SK-N-SH (cell line): ENCODE measurements at regions not wholly inside any gene's neighbourhood (a gene's known extent, or its start where the extent isn't known, plus 50 kb on each side); places are given as distances from the start of the nearest gene placed in this dataset.

Experiments
- CTCF ChIA-PET: fragments of 300-600, 350-600 bp; formaldehyde crosslinking; extraction: SDS; loops from one replicate; lab custom pipeline; 2021; lab: Yijun Ruan, JAX
- POLR2A ChIA-PET: fragments of 350-600 bp; sonication (Branson Sonifier 250); formaldehyde crosslinking; extraction: SDS; loops from one replicate; lab custom pipeline; 2020; ENCODE audit warnings: antibody characterized with exemption, inconsistent platforms; lab: Yijun Ruan, JAX
- DNase-seq: peaks from one replicate; pipeline ENCODE4 v3.0.0; 2012
- H2AFZ ChIP-seq: fragments of 200-600 bp; sonication (generic); 2 replicates; pipeline ENCODE4 v1.8.1; 2016; ENCODE audit warnings: antibody characterized with exemption, mild to moderate bottlenecking, low read depth
- H3F3A ChIP-seq: fragments of 200-600 bp; sonication (generic); replicated peaks from 2 replicates; pipeline ENCODE3; 2016; ENCODE audit warnings: antibody characterized with exemption, mild to moderate bottlenecking; ENCODE audit not compliant: insufficient read depth
- H3K27ac ChIP-seq, 2 experiments: fragments of 200-500 bp in 1 of 2; fragments of 200-600 bp in 1 of 2; sonication (Bioruptor generic) in 1 of 2; sonication (generic), shearing (Covaris generic) in 1 of 2; 2 replicates each; pipeline versions ENCODE4 v1.5.1 to v1.6.1; 2014 to 2016; ENCODE audit warnings: low read depth in 2 of 2, inconsistent platforms in 1 of 2, low read length in 1 of 2, mild to moderate bottlenecking in 1 of 2, mixed read lengths in 1 of 2
- H3K27me3 ChIP-seq: fragments of 200-600 bp; sonication (generic), shearing (Covaris generic); 2 replicates; pipeline ENCODE4 v1.6.1; 2016; ENCODE audit warnings: mixed run types; ENCODE audit not compliant: insufficient read depth
- H3K36me3 ChIP-seq, 2 experiments: fragments of 200-500 bp in 1 of 2; fragments of 200-600 bp in 1 of 2; sonication (Bioruptor generic) in 1 of 2; sonication (generic) in 1 of 2; replicated peaks in 1 of 2; 2 replicates each; pipeline versions ENCODE3 to v1.5.1; 2014 to 2016; ENCODE audit warnings: low read length in 1 of 2, mild to moderate bottlenecking in 1 of 2; ENCODE audit not compliant: insufficient read depth in 2 of 2, control insufficient read depth in 1 of 2
- H3K4me1 ChIP-seq, 2 experiments: fragments of 200-500 bp in 1 of 2; fragments of 200-600 bp in 1 of 2; sonication (Bioruptor generic) in 1 of 2; sonication (generic), shearing (Covaris generic) in 1 of 2; 2 replicates each; pipeline versions ENCODE4 v1.5.1 to v1.6.1; 2014 to 2016; ENCODE audit warnings: low read depth in 1 of 2, low read length in 1 of 2, mixed run types in 1 of 2; ENCODE audit not compliant: insufficient read depth in 2 of 2, control insufficient read depth in 1 of 2
- H3K4me2 ChIP-seq: fragments of 200-600 bp; sonication (generic), shearing (Covaris generic); 2 replicates; pipeline ENCODE4 v1.6.1; 2017; ENCODE audit warnings: mixed run types
- H3K4me3 ChIP-seq, 2 experiments: fragments of 200-500 bp in 1 of 2; fragments of 200-600 bp in 1 of 2; sonication (Bioruptor generic) in 1 of 2; sonication (generic), shearing (Covaris generic) in 1 of 2; 2 replicates each; pipeline versions ENCODE4 v1.5.1 to v1.8.1; 2014 to 2016; ENCODE audit warnings: low read depth in 2 of 2, inconsistent platforms in 1 of 2, low read length in 1 of 2, mild to moderate bottlenecking in 1 of 2, mixed read lengths in 1 of 2, moderate library complexity in 1 of 2
- H3K79me2 ChIP-seq: fragments of 200-600 bp; sonication (generic); 2 replicates; pipeline ENCODE4 v1.8.1; 2017; ENCODE audit warnings: mild to moderate bottlenecking; ENCODE audit not compliant: insufficient read depth
- H3K9ac ChIP-seq: fragments of 200-600 bp; sonication (generic); 2 replicates; pipeline ENCODE4 v1.6.1; 2017; ENCODE audit warnings: mixed run types
- H3K9me2 ChIP-seq: fragments of 200-600 bp; sonication (generic); 2 replicates; pipeline ENCODE4 v1.6.1; 2017; ENCODE audit warnings: mixed run types
- H3K9me3 ChIP-seq: fragments of 200-600 bp; sonication (generic); 2 replicates; pipeline ENCODE4 v1.6.1; 2017; ENCODE audit warnings: mixed run types, mild to moderate bottlenecking, moderate library complexity
- H4K20me1 ChIP-seq: fragments of 200-600 bp; sonication (generic); 2 replicates; pipeline ENCODE4 v1.6.1; 2017; ENCODE audit warnings: mild to moderate bottlenecking, mixed run types; ENCODE audit not compliant: insufficient read depth
- CHD2 ChIP-seq: fragments of 150-350 bp; IDR thresholded peaks from 2 replicates; pipeline ENCODE4 v1.6.1; 2018; ENCODE audit warnings: low read length; ENCODE audit not compliant: partially characterized antibody
- EZH2phosphoT487 ChIP-seq: fragments of 200-600 bp; sonication (generic); IDR thresholded peaks from 2 replicates; pipeline ENCODE4 v1.6.1; 2017; ENCODE audit warnings: low read depth, mixed run types, mild to moderate bottlenecking, antibody characterized with exemption, moderate library complexity, borderline replicate concordance
- FOSL2 ChIP-seq: IDR thresholded peaks from 2 replicates; pipeline ENCODE4 v1.4.0; 2012; ENCODE audit warnings: low read depth, mild to moderate bottlenecking, moderate library complexity, borderline replicate concordance
- FOXM1 ChIP-seq: IDR thresholded peaks from 2 replicates; pipeline ENCODE4 v1.4.0; 2012; ENCODE audit warnings: low read depth, mild to moderate bottlenecking
- GABPA ChIP-seq: IDR thresholded peaks from 2 replicates; pipeline ENCODE4 v1.4.0; 2012; ENCODE audit warnings: low read depth, mild to moderate bottlenecking
- IRF3 ChIP-seq: fragments of 150-350 bp; IDR thresholded peaks from 2 replicates; pipeline ENCODE4 v1.6.1; 2016; ENCODE audit warnings: mild to moderate bottlenecking, low read depth, low read length
- JUND ChIP-seq: IDR thresholded peaks from 2 replicates; pipeline ENCODE4 v1.4.0; 2012
- MXI1 ChIP-seq: IDR thresholded peaks from 2 replicates; pipeline ENCODE4 v1.6.1; 2012; ENCODE audit warnings: mild to moderate bottlenecking, low read depth, low read length, improper control_type of control experiment
- NFIC ChIP-seq: IDR thresholded peaks from 2 replicates; pipeline ENCODE4 v1.4.0; 2012; ENCODE audit warnings: borderline replicate concordance
- NRF1 ChIP-seq: IDR thresholded peaks from 2 replicates; pipeline ENCODE4 v1.6.1; 2012; ENCODE audit warnings: low read depth, mild to moderate bottlenecking, low read length
- POLR2AphosphoS5 ChIP-seq: IDR thresholded peaks from 2 replicates; pipeline ENCODE4 v1.6.1; 2012; ENCODE audit warnings: low read depth, low read length
- RCOR1 ChIP-seq: fragments of 150-350 bp; IDR thresholded peaks from 2 replicates; pipeline ENCODE4 v1.6.1; 2017; ENCODE audit warnings: antibody characterized with exemption, low read length
- RFX5 ChIP-seq: IDR thresholded peaks from 2 replicates; pipeline ENCODE4 v1.6.1; 2012; ENCODE audit warnings: mild to moderate bottlenecking, improper control_type of control experiment, low read length
- RXRA ChIP-seq: IDR thresholded peaks from 2 replicates; pipeline ENCODE4 v1.4.0; 2012; ENCODE audit warnings: low read depth, mild to moderate bottlenecking, borderline replicate concordance
- SIN3A ChIP-seq: IDR thresholded peaks from 2 replicates; pipeline ENCODE4 v1.6.1; 2012; ENCODE audit warnings: low read depth, mild to moderate bottlenecking, low read length, moderate library complexity, borderline replicate concordance
- SMC3 ChIP-seq: IDR thresholded peaks from 2 replicates; pipeline ENCODE4 v1.6.1; 2012; ENCODE audit warnings: low read depth, low read length, improper control_type of control experiment
- USF1 ChIP-seq: IDR thresholded peaks from 2 replicates; pipeline ENCODE4 v1.4.0; 2012; ENCODE audit warnings: low read depth, borderline replicate concordance
- ZBTB33 ChIP-seq: IDR thresholded peaks from 2 replicates; pipeline ENCODE4 v1.4.0; 2012; ENCODE audit warnings: low read depth, borderline replicate concordance
- WGBS: methylation state at CpG from one replicate; pipeline ENCODE4 v1.1.6; 2017; ENCODE audit warnings: low lambda C conversion rate; 5-methylcytosine and 5-hydroxymethylcytosine counted together
- TF ChIP-seq, protein P1 (sequence below): IDR thresholded peaks from 2 replicates; pipeline ENCODE4 v1.4.0; 2012; ENCODE audit warnings: low read depth

DNA sequence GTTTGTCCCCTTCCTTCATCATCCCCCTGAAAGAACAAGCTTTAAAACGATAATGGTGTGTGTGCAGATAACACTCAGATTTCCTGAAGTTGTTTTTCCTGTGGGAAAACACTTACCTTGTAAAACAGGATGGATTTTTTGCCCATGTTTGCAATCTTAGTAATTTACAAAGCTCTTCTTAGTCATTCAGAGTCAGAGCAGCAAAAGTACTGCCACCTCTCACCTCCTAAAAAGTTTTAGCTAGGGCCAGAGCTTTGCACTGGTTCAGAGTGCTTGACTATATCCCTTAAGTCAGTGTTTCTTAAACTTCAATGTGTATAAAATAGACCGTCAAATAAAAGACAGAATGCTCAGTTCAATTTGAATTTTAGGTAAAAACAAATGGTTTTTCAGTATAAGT, 62.3 kb downstream of the NKX6-1 start:
- Histone ChIP-seq H3K4me3 (no peak overlapping the region), H3K4me2 (no peak overlapping the region), H2AFZ (no peak overlapping the region), H3K27ac (no peak overlapping the region), H3K27me3 (no peaks in the 10 kb centered on the region), H3F3A (no peaks in the 10 kb centered on the region), H3K4me1 (no peaks in the 10 kb centered on the region), H3K9me3 (no peaks in the 10 kb centered on the region), H3K9me2 (no peaks in the 10 kb centered on the region), H3K36me3 (no peaks in the 10 kb centered on the region), H3K79me2 (no peaks in the 10 kb centered on the region)
- 22% methylated on average over 2 of the region's 2 CpGs for WGBS
- no peak for DNase-seq
- POLR2A ChIA-PET, result no interaction called here
- TF ChIP-seq NRF1 (no peak), ZBTB33 (no peak), POLR2AphosphoS5 (no peak), NFIC (no peak), RXRA (no peak), IRF3 (no peak), CHD2 (no peak), USF1 (no peak), FOXM1 (no peak), GABPA (no peak), SIN3A (no peak), RFX5 (no peak), EZH2phosphoT487 (no peak), RCOR1 (no peak), FOSL2 (no peak), SMC3 (no peak), MXI1 (no peak), JUND (no peak)
- TF ChIP-seq, protein P1, sequence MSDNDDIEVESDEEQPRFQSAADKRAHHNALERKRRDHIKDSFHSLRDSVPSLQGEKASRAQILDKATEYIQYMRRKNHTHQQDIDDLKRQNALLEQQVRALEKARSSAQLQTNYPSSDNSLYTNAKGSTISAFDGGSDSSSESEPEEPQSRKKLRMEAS, result no peak
- TF ChIP-seq, all 33 proteins: peak for 0
- Histone ChIP-seq H3K9ac (no peak overlapping the region), H4K20me1 (no peaks in the 10 kb centered on the region)
- CTCF ChIA-PET, result interaction anchor here (1.3 kb wide), 1 partner anchor 15 kb away, joined by 5 read pairs; no protein-coding TSS in a partner anchor
